ENCODE measurements at regions not wholly inside any gene's neighbourhood (a gene's known extent, or its start where the extent isn't known, plus 50 kb on each side); places are given as distances from the start of the nearest gene placed in this dataset.

DNA sequence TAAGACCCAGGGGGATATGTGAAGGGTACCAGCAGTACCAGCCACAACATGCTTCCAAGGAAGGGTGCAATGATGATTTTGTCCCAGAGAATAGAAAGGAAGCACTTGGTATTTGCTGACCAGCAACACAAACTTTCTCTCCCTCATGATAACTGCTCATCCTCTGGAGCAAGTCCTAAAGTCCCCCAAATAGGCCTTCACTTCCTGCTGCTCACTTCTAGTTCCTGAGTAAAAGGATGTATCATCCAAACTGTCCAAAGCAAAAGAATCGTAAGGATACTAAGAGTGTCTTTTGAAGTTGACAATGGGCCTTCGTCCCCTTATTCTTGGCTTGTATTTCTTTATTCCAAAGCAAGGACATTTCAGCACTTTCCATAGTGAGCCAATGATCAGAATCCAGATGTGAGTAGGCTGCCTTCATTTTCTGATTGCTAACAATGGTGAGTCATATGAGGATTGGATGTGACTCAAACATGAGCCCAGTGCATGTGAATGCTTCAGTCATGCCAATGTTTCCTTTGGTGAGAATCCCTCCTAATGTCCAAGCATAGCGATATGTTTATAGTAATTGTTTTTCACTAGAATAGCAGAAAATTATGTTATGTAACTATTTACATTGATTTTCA, 243.4 kb upstream of the POU2AF2 start:
- WGBS, 2 donors: 44 to 60% methylated on average over 3 of the region's 3 CpGs

DNA sequence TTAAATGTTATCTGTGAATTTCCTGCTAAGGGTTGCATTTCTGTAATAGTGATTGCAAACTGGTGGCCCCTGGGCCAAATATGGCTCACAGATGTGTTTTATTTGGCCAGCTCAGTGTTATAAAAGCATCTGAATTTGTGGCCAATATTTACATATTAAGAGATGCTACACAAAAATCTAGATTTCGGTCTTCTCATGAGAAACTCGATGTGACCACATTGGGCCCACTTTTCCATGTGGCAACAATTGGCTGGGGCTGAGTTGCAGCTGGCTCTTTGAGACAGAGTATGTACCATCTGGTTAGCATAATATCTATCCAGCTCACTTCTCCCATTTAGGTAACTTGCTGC, 244.5 kb upstream of the POU2AF2 start:
- WGBS, 2 donors: 77 to 78% methylated on average over 2 of the region's 2 CpGs
- TF ChIP-seq POLR2A (IDR thresholded peaks at IDR 0.05): no peak
- TF ChIP-seq, protein P1, sequence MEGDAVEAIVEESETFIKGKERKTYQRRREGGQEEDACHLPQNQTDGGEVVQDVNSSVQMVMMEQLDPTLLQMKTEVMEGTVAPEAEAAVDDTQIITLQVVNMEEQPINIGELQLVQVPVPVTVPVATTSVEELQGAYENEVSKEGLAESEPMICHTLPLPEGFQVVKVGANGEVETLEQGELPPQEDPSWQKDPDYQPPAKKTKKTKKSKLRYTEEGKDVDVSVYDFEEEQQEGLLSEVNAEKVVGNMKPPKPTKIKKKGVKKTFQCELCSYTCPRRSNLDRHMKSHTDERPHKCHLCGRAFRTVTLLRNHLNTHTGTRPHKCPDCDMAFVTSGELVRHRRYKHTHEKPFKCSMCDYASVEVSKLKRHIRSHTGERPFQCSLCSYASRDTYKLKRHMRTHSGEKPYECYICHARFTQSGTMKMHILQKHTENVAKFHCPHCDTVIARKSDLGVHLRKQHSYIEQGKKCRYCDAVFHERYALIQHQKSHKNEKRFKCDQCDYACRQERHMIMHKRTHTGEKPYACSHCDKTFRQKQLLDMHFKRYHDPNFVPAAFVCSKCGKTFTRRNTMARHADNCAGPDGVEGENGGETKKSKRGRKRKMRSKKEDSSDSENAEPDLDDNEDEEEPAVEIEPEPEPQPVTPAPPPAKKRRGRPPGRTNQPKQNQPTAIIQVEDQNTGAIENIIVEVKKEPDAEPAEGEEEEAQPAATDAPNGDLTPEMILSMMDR (IDR thresholded peaks at IDR 0.05): no peak
- Histone ChIP-seq H3K36me3 (no peaks in the 10 kb centered on the region), H3K27me3 (no peaks in the 10 kb centered on the region), H3K27ac (peak overlapping the region in 1 of 4 donors; percentile 10), H3K4me3 (no peak overlapping the region), H3K9me3 (no peaks in the 10 kb centered on the region), H3K4me1 (peaks cover 0 to 6% (median 0%) of the 10 kb centered on the region in 3 donors)
- DNase-seq: no peak
- intact Hi-C loops (cut with DNase I): no loop called here

More for the DNA sequence above, 243.4 kb upstream of the POU2AF2 start:
- no peak for DNase-seq
- Histone ChIP-seq H3K27me3 (no peaks in the 10 kb centered on the region), H3K4me1 (peaks cover 0 to 6% (median 0%) of the 10 kb centered on the region in 3 donors), H3K4me3 (no peak overlapping the region), H3K36me3 (no peaks in the 10 kb centered on the region), H3K27ac (peak overlapping the region in 3 of 4 donors; percentile 2 to 76 (median 9)), H3K9me3 (no peaks in the 10 kb centered on the region)
- TF ChIP-seq POLR2A (IDR thresholded peaks at IDR 0.05): no peak
- TF ChIP-seq, protein P1 (IDR thresholded peaks at IDR 0.05): no peak
- intact Hi-C loops (cut with DNase I): no loop called here

DNA sequence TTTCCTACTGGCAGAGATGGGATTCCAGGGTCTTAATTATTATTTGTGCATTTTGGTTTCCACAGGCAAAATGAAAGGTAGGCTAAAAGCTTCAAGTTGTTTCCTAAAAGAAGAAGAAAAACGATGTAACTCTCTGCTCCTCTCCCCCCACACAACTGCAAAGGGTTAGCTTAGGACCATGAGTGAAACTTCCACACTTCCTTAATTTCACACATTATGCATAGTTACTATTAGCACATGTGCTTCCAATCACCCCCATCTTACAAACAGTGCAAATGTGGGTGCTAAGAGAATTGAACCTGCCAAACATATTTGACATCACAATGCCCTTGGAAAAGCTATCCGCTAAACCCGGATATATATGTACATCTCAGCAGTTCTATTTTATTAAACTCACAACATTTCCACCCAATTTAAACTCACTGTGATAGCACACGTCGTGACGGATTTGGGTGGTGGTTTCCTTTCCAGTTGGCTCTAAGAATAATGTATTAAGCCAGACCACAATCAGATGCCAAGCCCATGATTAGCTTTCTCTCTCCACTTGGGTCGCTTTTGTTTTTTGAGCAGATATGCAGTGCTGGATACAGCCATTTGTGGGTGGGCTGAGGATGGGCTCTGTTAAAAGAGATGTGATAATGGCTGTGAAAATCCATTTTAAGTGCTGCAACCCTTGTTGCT, 245.0 kb upstream of the POU2AF2 start:
- TF ChIP-seq POLR2A (IDR thresholded peaks at IDR 0.05): no peak
- TF ChIP-seq, protein P1 (IDR thresholded peaks at IDR 0.05): no peak
- Histone ChIP-seq H3K36me3 (no peaks in the 10 kb centered on the region), H3K4me1 (peaks cover 0 to 6% (median 0%) of the 10 kb centered on the region in 3 donors), H3K27me3 (no peaks in the 10 kb centered on the region), H3K27ac (peak overlapping the region in 1 of 4 donors; percentile 10), H3K9me3 (no peaks in the 10 kb centered on the region), H3K4me3 (no peak overlapping the region)
- no peak for DNase-seq
- 78 to 79% methylated on average over 7 of the region's 7 CpGs for WGBS, 2 donors
- intact Hi-C loops (cut with DNase I): no loop called here

DNA sequence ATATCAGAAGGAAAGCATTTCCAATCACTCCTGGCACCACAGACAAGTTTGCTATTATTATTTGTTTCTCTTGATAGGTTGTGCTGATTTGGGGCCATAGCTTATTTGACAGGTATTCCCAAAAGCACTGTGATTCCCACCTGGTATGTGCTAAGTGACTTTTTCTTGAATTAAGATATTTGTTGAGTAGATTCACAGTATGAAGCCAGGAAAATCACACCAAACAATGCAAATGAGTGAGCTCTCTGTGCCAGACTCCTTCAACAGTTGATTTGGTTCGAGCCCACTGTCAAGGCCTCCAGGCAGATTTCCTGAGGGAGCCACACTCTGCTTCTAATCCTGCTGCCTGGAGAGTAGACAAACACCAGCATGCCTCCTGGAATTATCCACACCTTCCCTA, 253.0 kb upstream of the POU2AF2 start:
- Histone ChIP-seq H3K4me1 (peaks cover 0 to 9% (median 7%) of the 10 kb centered on the region in 3 donors), H3K36me3 (no peaks in the 10 kb centered on the region), H3K27ac (peak overlapping the region in 1 of 4 donors; percentile 12), H3K27me3 (no peaks in the 10 kb centered on the region), H3K4me3 (no peak overlapping the region), H3K9me3 (no peaks in the 10 kb centered on the region)
- intact Hi-C loops (cut with DNase I): no loop called here
- 67 to 82% methylated on average over 1 of the region's 1 CpG for WGBS, 2 donors
- TF ChIP-seq POLR2A (IDR thresholded peaks at IDR 0.05): no peak
- TF ChIP-seq, protein P1 (IDR thresholded peaks at IDR 0.05): no peak
- DNase-seq: no peak

DNA sequence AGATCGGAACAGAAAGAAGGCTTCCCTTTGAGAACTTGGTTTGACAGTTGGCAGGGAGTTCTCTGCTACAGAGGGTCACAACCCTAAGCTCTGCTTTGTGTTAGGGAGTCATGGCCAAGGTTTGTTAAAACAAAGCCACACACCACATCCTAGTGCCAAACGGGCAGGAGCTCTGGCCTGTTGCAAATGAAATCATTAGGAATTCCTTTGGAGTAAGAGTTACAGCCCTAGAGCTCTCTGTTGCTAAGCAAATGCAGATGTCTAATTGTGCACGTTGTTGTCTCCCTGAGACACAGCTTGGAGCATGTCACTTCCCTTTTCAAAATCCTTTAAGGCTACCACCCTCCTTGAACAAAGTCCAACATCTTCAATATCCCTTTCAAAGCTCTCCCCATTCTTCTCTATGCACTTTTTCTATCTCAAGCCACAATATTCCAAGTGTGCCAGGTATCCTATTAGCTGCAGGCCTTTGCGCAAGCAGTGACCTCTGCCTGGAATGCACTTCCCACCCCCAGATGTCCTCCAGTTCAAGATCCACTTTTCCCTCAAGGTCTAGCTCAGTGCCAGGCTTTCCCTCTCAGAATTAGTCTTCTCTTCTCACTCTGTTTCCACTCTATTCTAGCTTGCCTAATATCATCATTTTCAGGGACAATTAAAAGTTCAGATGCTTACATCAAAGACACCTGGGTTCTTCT, 253.7 kb upstream of the POU2AF2 start:
- Histone ChIP-seq H3K4me1 (peaks cover 0 to 9% (median 7%) of the 10 kb centered on the region in 3 donors), H3K4me3 (no peak overlapping the region), H3K27me3 (no peaks in the 10 kb centered on the region), H3K36me3 (no peaks in the 10 kb centered on the region), H3K27ac (peak overlapping the region in 2 of 4 donors; percentile 30 to 32), H3K9me3 (no peaks in the 10 kb centered on the region)
- intact Hi-C loops (cut with DNase I): no loop called here
- TF ChIP-seq, protein P1 (IDR thresholded peaks at IDR 0.05): no peak
- TF ChIP-seq POLR2A (IDR thresholded peaks at IDR 0.05): no peak
- DNase-seq: no peak
- WGBS, 2 donors: 53 to 69% methylated on average over 4 of the region's 4 CpGs
